OCI-LY7 (cell line): ENCODE measurements at regions not wholly inside any gene's neighbourhood (a gene's known extent, or its start where the extent isn't known, plus 50 kb on each side); places are given as distances from the start of the nearest gene placed in this dataset.

ENCODE experiments used
- BruUV-seq: library from RNA; stranded (reverse); fragments of 400-500 nt; replicated peaks from 2 replicates; lab custom pipeline; 2021; lab: Mats Ljungman, UMichigan
- CTCF ChIA-PET: fragments of 300-600 bp; sonication (Branson Sonifier 250); formaldehyde crosslinking; loops from one replicate; lab custom pipeline; 2022; ENCODE audit warnings: antibody characterized with exemption; ENCODE audit not compliant: unreplicated experiment; lab: Charles Lee
- POLR2A ChIA-PET: fragments of 300-600 bp; sonication (Branson Sonifier 250); formaldehyde crosslinking; loops from one replicate; lab custom pipeline; 2022; ENCODE audit warnings: antibody characterized with exemption; lab: Charles Lee
- DNase-seq: peaks from one replicate; pipeline ENCODE4 v3.0.0-alpha.2; 2015; ENCODE audit warnings: low spot score
- H2AFZ ChIP-seq: fragments of 200-600 bp; sonication (generic), shearing (Covaris generic); 2 replicates; pipeline ENCODE4 v1.6.1; 2014; ENCODE audit warnings: mild to moderate bottlenecking, antibody characterized with exemption, low read length, moderate library complexity
- H3K27ac ChIP-seq: fragments of 200-600 bp; sonication (generic); 2 replicates; pipeline ENCODE4 v1.5.1; 2014; ENCODE audit warnings: mixed run types, low read depth, mild to moderate bottlenecking, moderate library complexity, low read length, inconsistent platforms; ENCODE audit not compliant: poor library complexity, severe bottlenecking
- H3K36me3 ChIP-seq: fragments of 200-600 bp; sonication (generic); 2 replicates; pipeline ENCODE4 v1.6.1; 2014; ENCODE audit warnings: mild to moderate bottlenecking, antibody characterized with exemption, low read length, moderate library complexity, mixed read lengths; ENCODE audit not compliant: insufficient read depth
- H3K4me1 ChIP-seq: fragments of 200-600 bp; sonication (generic); 2 replicates; pipeline ENCODE4 v1.5.1; 2014; ENCODE audit warnings: mild to moderate bottlenecking, low read length; ENCODE audit not compliant: insufficient read depth, poor library complexity, severe bottlenecking
- H3K4me2 ChIP-seq: fragments of 200-600 bp; sonication (generic); 2 replicates; pipeline ENCODE4 v1.6.1; 2014; ENCODE audit warnings: mild to moderate bottlenecking, low read length
- H3K4me3 ChIP-seq: fragments of 200-600 bp; sonication (generic); 2 replicates; pipeline ENCODE4 v1.5.1; 2014; ENCODE audit warnings: mild to moderate bottlenecking, low read depth, low read length; ENCODE audit not compliant: poor library complexity, severe bottlenecking
- H3K79me2 ChIP-seq: fragments of 200-600 bp; sonication (generic); 2 replicates; pipeline ENCODE4 v1.6.1; 2016; ENCODE audit warnings: low read depth, mild to moderate bottlenecking, low read length, moderate library complexity, mixed read lengths; ENCODE audit not compliant: insufficient read depth
- H3K9me2 ChIP-seq: fragments of 200-600 bp; sonication (generic); 2 replicates; pipeline ENCODE4 v1.6.1; 2016; ENCODE audit warnings: mild to moderate bottlenecking, low read length, mixed read lengths; ENCODE audit not compliant: insufficient read depth
- H3K9me3 ChIP-seq: fragments of 200-600 bp; sonication (generic); 2 replicates; pipeline ENCODE4 v1.6.1; 2014; ENCODE audit warnings: mild to moderate bottlenecking, mixed run types, low read length, mixed read lengths
- H4K20me1 ChIP-seq: fragments of 200-600 bp; sonication (generic); 2 replicates; pipeline ENCODE4 v1.6.1; 2014; ENCODE audit warnings: mild to moderate bottlenecking, antibody characterized with exemption, low read length, moderate library complexity, mixed read lengths; ENCODE audit not compliant: insufficient read depth
- CTCF ChIP-seq: fragments of 200-600 bp; sonication (generic); conservative IDR thresholded peaks from 2 replicates; pipeline ENCODE4 v1.5.1; 2014; ENCODE audit warnings: mild to moderate bottlenecking, antibody characterized with exemption, low read length, moderate library complexity, mixed read lengths
- EZH2phosphoT487 ChIP-seq: fragments of 200-600 bp; sonication (generic); IDR thresholded peaks from 2 replicates; pipeline ENCODE4 v1.6.1; 2018; ENCODE audit warnings: low read depth, borderline replicate concordance, mild to moderate bottlenecking, mixed run types, antibody characterized with exemption, low read length, moderate library complexity, mixed read lengths
- intact Hi-C: fragments of 100-400 bp; cut with micrococcal nuclease; formaldehyde crosslinking; loops from one replicate; pipeline ENCODE4 v1.10.0; 2022; ENCODE audit not compliant: unreplicated experiment

- H3K9me3 ChIP-seq = no peaks in the 10 kb centered on the region
- POLR2A ChIA-PET = no interaction called here
- no peaks in the 10 kb centered on the region for H3K79me2 ChIP-seq
- no peak overlapping the region for H3K4me2 ChIP-seq
- no peaks in the 10 kb centered on the region for H3K36me3 ChIP-seq
- H3K9me2 ChIP-seq = no peaks in the 10 kb centered on the region
- H4K20me1 ChIP-seq = no peaks in the 10 kb centered on the region
- no peak for DNase-seq
- H3K27ac ChIP-seq = no peak overlapping the region
- no peak for TF ChIP-seq CTCF
- TF ChIP-seq EZH2phosphoT487 = no peak
- no peak overlapping the region for H2AFZ ChIP-seq
- no TSS peak for BruUV-seq
- no peak overlapping the region for H3K4me3 ChIP-seq
- intact Hi-C loops = no loop called here
- CTCF ChIA-PET = no interaction called here
- H3K4me1 ChIP-seq = no peaks in the 10 kb centered on the region
Measured at GRCh38 chr10:33398796-33399195, 64.3 kb upstream of the NRP1 start.

- intact Hi-C loops = no loop called here
- Histone ChIP-seq H4K20me1 (no peaks in the 10 kb centered on the region), H3K9me3 (no peaks in the 10 kb centered on the region), H3K4me1 (no peaks in the 10 kb centered on the region), H3K36me3 (no peaks in the 10 kb centered on the region), H3K4me3 (no peak overlapping the region), H3K79me2 (no peaks in the 10 kb centered on the region), H3K4me2 (no peak overlapping the region), H3K9me2 (no peaks in the 10 kb centered on the region), H3K27ac (no peak overlapping the region), H2AFZ (no peak overlapping the region)
- ChIA-PET POLR2A (no interaction called here), CTCF (no interaction called here)
- TF ChIP-seq EZH2phosphoT487 (no peak), CTCF (no peak)
- DNase-seq = no peak
- no TSS peak for BruUV-seq
Measured at GRCh38 chr10:33396938-33397337, 62.5 kb upstream of the NRP1 start.

- no peaks in the 10 kb centered on the region for H3K79me2 ChIP-seq
- intact Hi-C loops = no loop called here
- ChIA-PET POLR2A (interaction anchor here (0.9 to 1.0 kb wide), 2 partner anchors 12 to 17 kb away, joined by 3 read pairs; no protein-coding TSS in a partner anchor), CTCF (no interaction called here)
- H3K4me3 ChIP-seq = no peak overlapping the region
- no peak for DNase-seq
- no TSS peak for BruUV-seq
- no peak overlapping the region for H2AFZ ChIP-seq
- H3K4me1 ChIP-seq = no peaks in the 10 kb centered on the region
- H3K27ac ChIP-seq = no peak overlapping the region
- H3K9me3 ChIP-seq = no peaks in the 10 kb centered on the region
- H4K20me1 ChIP-seq = no peaks in the 10 kb centered on the region
- H3K9me2 ChIP-seq = no peaks in the 10 kb centered on the region
- H3K36me3 ChIP-seq = no peaks in the 10 kb centered on the region
- no peak for TF ChIP-seq EZH2phosphoT487
- no peak for TF ChIP-seq CTCF
- H3K4me2 ChIP-seq = no peak overlapping the region
Measured at GRCh38 chr10:33396279-33396678, 61.8 kb upstream of the NRP1 start.
